GM21360 (cell line): ENCODE measurements at regions not wholly inside any gene's neighbourhood (a gene's known extent, or its start where the extent isn't known, plus 50 kb on each side); places are given as distances from the start of the nearest gene placed in this dataset.

ENCODE experiments used
- ATAC-seq: cut with Tn5 transposase; IDR thresholded peaks from one replicate; pipeline ENCODE4 v1.9.1; 2021; ENCODE audit warnings: mild to moderate bottlenecking, moderate library complexity; ENCODE audit not compliant: unreplicated experiment

DNA sequence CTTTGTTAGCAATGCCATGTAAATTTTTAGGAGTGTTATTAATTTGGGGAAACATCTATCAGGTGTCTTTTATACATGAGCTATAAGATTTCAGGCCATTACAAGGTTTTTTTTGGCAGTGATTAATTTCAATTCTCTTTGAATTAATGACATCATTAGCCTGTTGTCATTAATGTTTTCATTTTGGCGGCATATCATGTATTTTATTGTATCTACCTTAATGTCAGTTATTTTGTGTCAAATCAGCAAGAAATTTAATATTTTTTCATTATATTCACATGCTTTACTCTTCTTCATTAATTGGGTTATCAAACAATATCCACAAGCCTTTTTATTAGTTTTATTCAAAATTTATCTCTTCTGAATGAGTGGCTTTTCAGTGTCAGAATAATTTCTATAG is 153.0 kb upstream of the CAND1 start:
- no peak for ATAC-seq

- no peak for ATAC-seq
Measured at GRCh38 chr12:67122584-67122983, 146.6 kb upstream of the CAND1 start.

GRCh38 chr12:67137256-67137655 is 131.9 kb upstream of the CAND1 start:
- ATAC-seq: no peak

- no peak for ATAC-seq
Measured at GRCh38 chr12:67141296-67142018, 127.7 kb upstream of the CAND1 start.

DNA sequence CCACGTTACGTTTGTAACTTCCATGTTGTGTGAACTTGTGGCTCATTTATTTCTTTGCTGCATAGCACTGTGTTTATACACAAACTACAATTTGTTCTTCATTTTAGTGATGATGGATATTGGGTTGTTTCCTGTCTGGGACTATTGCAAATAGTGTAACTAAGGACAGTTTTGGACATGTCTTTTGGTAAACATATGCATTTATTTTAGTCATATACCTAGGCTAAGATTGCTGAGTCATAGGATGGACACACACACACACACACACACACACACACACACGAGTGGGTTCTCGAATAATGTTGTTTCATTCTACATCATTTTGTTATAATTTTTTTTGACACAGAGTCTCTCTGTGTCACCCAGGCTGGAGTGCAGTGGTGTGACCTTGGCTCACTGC is 123.5 kb upstream of the CAND1 start:
- no peak for ATAC-seq

GRCh38 chr12:67147030-67147429 is 122.1 kb upstream of the CAND1 start:
- no peak for ATAC-seq

- no peak for ATAC-seq
Measured at GRCh38 chr12:67147447-67147846, 121.7 kb upstream of the CAND1 start.

- ATAC-seq: no peak
Measured at GRCh38 chr12:67148265-67148664, 120.9 kb upstream of the CAND1 start.

DNA sequence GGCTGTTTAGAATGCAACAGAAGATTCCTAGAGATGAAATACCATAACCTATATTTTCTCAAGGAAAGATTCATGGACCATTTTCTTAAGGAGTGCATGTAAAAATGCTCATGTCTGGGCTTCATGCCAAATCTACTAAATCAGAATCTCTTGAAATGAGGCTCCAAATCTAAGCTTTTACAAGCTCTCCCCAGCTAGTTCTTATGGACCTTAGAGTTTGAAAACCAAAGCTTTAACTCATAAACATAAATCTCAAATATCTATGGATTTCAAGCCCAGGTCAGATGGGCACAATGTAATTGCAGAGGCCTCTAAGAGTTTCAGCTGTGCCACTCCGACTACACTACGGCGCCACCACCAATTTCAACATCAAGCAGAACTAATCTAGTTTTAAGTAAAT is 117.3 kb upstream of the CAND1 start:
- ATAC-seq: no peak

- ATAC-seq: no peak
Measured at GRCh38 chr12:67152451-67152850, 116.7 kb upstream of the CAND1 start.

- no peak for ATAC-seq
Measured at GRCh38 chr12:67154901-67155300, 114.3 kb upstream of the CAND1 start.

GRCh38 chr12:67155863-67156262 is 113.3 kb upstream of the CAND1 start:
- no peak for ATAC-seq

GRCh38 chr12:67161322-67161918 is 107.7 kb upstream of the CAND1 start:
- ATAC-seq: peak; percentile 60

- no peak for ATAC-seq
Measured at GRCh38 chr12:67173258-67173657, 95.9 kb upstream of the CAND1 start.

DNA sequence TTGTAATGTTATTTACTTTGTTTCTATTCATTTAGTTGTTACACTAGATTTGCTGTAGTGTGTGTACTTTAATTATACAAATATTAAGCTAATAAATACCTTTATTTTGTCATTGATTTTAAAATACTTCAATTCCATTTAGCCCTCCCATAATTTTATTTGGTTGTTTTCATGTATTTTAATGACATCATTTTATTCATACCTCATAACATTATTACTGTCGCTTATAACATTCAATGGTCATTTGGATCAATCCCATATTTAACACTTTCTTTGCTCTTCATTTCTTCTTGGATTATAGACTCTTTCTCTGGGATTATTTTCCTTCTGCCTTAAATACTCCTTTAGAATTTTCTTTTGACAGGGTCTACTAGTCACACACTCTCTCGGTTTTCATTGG is 86.6 kb upstream of the CAND1 start:
- ATAC-seq: no peak

GRCh38 chr12:67193704-67194103 is 75.5 kb upstream of the CAND1 start:
- no peak for ATAC-seq

DNA sequence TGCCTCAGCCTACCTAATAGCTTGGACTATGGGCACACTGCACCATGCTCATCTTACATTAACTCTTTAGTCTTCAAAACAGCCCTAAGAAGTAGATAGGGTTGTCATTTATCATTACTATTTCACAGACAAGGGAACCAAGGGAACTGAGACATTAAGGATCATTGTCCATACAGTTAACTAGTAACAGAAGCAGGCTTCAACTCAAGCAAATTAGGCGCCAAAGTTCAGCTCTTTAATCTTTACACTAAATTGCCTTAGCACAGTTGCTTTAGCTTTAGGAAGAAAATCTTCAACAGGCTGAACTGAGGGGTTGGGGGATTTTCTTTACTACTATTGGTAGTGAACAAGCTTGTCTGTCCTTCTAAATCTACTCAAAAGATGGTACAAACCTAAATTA is 68.8 kb upstream of the CAND1 start:
- no peak for ATAC-seq

GRCh38 chr12:67202011-67202677 is 67.0 kb upstream of the CAND1 start:
- ATAC-seq: no peak

GRCh38 chr12:67202678-67203012 is 66.5 kb upstream of the CAND1 start:
- no peak for ATAC-seq

DNA sequence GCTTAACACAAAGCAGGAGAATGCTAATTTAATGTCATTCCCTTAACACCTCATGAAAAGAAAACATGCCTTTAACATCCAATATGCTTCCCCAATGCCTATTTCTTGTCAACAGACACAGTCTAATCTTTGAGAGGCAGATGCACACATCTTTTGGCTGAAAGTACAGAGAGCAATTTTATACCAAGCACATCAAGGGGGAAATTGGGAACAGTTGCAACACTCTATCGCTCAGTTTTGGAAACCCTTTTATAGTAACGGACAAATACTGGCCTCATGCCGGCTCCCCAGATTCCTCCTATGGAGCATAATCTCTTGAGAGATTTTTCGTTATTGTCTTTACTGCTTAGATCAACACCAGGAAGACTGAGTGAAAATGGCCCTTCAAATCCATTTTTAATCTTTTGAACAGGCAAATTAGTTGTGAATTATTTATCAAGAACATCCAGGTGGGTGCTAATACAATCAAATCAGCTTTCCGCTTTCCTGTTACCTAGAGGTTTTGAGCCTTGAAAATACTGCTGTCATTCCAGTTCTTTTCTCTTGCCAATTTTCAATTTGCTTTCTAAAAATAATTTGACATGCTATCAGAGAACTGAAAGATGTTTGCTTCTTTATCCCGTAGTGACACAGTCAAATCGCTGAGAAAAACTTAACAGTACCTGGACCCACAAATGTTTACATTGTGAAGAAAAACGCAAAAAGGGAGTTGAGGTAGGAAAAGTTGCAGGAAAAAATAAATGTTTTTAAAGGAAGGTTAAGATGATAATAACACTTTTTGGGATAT is 60.7 kb upstream of the CAND1 start:
- ATAC-seq: no peak

- ATAC-seq: no peak
Measured at GRCh38 chr12:67211029-67211428, 58.1 kb upstream of the CAND1 start.

- no peak for ATAC-seq
Measured at GRCh38 chr12:67211494-67211893, 57.7 kb upstream of the CAND1 start.
